ENCODE measurements at regions not wholly inside any gene's neighbourhood (a gene's known extent, or its start where the extent isn't known, plus 50 kb on each side); places are given as distances from the start of the nearest gene placed in this dataset.

DNA sequence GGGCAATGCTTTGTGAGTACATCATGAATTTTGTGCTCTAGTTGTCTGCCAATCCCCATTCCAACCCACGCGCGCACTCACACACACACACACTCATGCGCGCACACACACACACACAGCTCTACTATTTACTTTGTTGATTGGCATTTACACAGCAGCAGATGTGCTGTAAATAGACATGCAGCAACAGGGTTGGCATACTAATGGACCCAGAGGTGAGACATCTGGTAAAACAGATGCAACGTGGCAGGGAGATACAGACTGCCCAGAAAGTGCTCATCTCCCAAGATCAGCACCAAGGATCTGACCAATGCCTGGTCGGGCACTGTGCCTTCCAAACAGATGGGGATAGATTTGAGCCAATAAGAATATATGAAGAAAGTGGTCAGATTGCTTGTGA lies 873.0 kb downstream of the SORCS3 start:
- TF ChIP-seq CTCF (conservative IDR thresholded peaks at IDR 0.05; ENCODE audit: low read length) (no peak), EZH2phosphoT487 (IDR thresholded peaks at IDR 0.05; ENCODE audit: borderline replicate concordance, low read depth, low read length) (no peak)
